ENCODE measurements at regions not wholly inside any gene's neighbourhood (a gene's known extent, or its start where the extent isn't known, plus 50 kb on each side); places are given as distances from the start of the nearest gene placed in this dataset.

DNA sequence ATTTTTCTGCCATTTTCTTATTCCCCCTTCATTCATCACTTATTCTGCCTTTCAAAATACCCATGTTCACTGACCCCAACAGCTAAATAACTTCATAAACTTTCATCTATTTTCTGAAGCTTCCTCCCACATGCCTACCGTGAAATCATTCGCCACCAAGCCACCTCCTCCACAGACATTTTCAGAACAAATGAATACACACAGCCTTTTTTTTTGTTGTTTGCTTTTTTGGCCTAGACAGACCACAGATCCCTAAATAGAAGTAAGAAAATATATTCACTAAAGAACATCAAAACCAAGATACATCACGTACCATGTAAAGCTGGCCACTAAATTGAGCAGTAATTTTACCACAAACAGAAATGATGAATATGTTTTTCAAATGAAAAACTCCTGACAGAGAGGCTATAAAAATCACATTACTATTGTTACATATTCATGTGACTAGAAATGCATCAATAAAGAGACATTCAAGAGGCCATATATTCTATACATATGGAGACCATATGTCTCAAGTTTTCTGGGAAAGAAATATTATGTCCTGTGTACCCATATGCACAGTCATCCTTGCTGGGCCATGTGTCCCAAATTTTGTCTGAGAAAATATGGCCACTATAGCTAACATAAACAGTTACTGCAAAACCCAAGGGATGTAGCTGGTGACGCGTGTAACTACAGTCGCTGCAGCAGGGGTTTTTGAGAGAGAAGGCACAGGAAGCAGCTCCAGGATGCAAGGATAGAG, 200.3 kb downstream of the FBXO15 start:
- Histone ChIP-seq H3K4me1 (peaks cover 51% of the 10 kb centered on the region), H3K4me2 (peak overlapping the region; percentile 59), H3K36me3 (no peaks in the 10 kb centered on the region), H3K27ac (no peak overlapping the region; the same call in 1 of the 2 replicates), H3K9me3 (peaks cover 13% of the 10 kb centered on the region), H3K9ac (no peak overlapping the region), H3K27me3 (no peaks in the 10 kb centered on the region), H3K4me3 (no peak overlapping the region), H4K20me1 (no peaks in the 10 kb centered on the region)
- no peak for TF ChIP-seq Cebpa-rat (IDR thresholded peaks at IDR 0.05)

DNA sequence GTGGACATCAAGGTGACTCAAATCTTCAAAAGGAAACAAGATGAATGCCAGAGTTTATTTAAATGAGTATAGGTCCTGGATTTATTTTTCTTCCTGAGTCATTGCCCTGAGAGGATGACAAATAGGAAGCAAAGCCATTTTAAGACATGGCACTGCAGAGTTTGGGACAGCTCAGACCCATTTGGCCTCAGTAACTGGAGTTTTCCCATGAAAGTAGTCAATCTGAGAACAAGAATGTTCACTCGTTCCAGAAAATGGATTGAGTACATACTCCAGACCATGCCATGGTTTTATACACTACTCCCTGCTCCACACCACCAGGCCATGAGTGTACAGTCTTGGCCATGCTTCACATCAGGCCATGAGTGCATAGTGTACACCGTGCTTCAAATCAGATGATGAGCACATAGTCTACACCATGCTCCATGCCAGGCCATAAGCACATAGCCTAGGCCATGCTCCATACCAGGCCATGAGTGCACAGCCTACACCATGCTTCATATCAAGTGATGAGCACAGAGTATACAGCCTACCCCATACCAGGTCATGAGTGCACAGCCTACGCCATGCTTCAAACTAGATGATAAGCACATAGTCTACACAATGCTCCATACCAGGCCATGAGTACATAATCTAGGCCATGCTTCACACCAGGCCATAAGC, 202.4 kb downstream of the FBXO15 start:
- no peaks in the 10 kb centered on the region for H3K27me3 ChIP-seq
- H3K4me2 ChIP-seq = no peak overlapping the region
- no peaks in the 10 kb centered on the region for H4K20me1 ChIP-seq
- H3K27ac ChIP-seq = no peak overlapping the region
- H3K9ac ChIP-seq = no peak overlapping the region
- no peak overlapping the region for H3K4me3 ChIP-seq
- TF ChIP-seq Cebpa-rat (IDR thresholded peaks at IDR 0.05) = no peak
- H3K4me1 ChIP-seq = peaks cover 36% of the 10 kb centered on the region
- peaks cover 13% of the 10 kb centered on the region for H3K9me3 ChIP-seq
- H3K36me3 ChIP-seq = no peaks in the 10 kb centered on the region

DNA sequence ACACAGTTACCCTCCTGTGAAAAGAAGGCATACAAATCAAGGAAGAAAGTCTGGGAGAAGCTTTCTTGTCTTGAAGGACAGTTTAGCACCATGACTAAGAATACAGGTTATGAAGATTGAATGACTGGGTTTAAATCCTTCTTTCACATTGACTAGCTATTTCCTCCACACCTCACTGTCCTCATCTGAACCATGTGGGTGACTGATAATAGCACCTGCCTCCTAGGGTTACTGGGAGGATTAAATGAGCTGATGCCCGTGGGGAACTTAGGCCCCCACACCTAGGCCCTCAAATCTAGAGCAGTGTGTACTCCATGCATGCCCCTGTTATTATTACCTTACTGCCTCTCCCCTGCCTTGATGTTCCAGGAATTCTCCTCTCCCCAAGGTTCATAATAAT, 202.9 kb downstream of the FBXO15 start:
- Histone ChIP-seq H3K4me2 (no peak overlapping the region), H3K27me3 (no peaks in the 10 kb centered on the region), H3K9me3 (peaks cover 10% of the 10 kb centered on the region), H3K4me3 (no peak overlapping the region), H3K27ac (no peak overlapping the region), H3K9ac (no peak overlapping the region), H3K4me1 (peaks cover 36% of the 10 kb centered on the region), H4K20me1 (no peaks in the 10 kb centered on the region), H3K36me3 (no peaks in the 10 kb centered on the region)
- TF ChIP-seq Cebpa-rat (IDR thresholded peaks at IDR 0.05) = no peak

DNA sequence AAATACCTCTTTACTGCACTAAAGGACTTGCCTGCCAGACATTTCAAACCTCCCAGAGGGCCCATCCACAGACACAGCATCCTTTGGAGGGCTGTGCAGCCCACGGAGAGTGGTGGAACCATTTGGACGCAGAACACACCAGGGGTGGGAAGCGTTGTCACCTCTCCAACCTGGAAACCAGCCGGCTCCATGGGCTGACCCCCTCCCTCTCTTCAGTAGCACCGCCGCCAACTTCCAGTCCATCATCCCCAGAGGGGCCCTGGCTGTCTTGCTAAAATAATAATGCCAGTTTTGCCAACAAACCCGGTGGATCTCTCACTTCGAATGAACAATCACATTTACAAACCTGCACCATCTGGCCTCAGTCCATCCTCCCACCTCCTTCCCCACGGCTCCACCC, 203.9 kb downstream of the FBXO15 start:
- Histone ChIP-seq H3K4me3 (no peak overlapping the region), H3K36me3 (no peaks in the 10 kb centered on the region), H3K4me2 (no peak overlapping the region), H3K9me3 (0 out of 2 replicates have a peak, but pooled peaks cover under 1% of the 10 kb centered on the region), H3K27me3 (no peaks in the 10 kb centered on the region), H3K27ac (no peak overlapping the region), H3K9ac (no peak overlapping the region), H4K20me1 (no peaks in the 10 kb centered on the region), H3K4me1 (peaks cover 30% of the 10 kb centered on the region)
- no peak for TF ChIP-seq Cebpa-rat (IDR thresholded peaks at IDR 0.05)

DNA sequence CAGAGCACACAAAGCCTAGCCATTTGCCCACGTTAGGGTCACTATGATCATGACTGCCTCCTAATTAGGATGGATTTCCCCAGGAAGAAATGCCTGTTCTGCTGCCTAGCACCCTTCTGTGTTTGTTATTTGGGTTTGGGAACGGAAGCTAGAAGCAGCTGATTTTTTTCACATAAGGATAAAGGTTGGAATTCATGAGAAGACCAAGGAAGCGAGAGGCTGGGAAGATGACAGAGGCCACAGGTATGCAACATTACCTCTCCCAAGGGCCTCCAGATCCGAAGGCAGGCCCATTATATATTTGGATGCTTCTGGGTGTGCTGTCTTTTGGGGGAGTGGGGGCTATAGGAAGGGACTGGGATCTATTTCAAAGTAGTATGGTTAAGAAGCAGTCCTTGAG, 204.7 kb downstream of the FBXO15 start:
- Histone ChIP-seq H3K9me3 (no peaks in the 10 kb centered on the region), H3K36me3 (no peaks in the 10 kb centered on the region), H3K4me1 (peaks cover 22% of the 10 kb centered on the region), H4K20me1 (no peaks in the 10 kb centered on the region), H3K4me2 (no peak overlapping the region), H3K9ac (no peak overlapping the region), H3K27ac (no peak overlapping the region), H3K4me3 (no peak overlapping the region), H3K27me3 (no peaks in the 10 kb centered on the region)
- no peak for TF ChIP-seq Cebpa-rat (IDR thresholded peaks at IDR 0.05)

DNA sequence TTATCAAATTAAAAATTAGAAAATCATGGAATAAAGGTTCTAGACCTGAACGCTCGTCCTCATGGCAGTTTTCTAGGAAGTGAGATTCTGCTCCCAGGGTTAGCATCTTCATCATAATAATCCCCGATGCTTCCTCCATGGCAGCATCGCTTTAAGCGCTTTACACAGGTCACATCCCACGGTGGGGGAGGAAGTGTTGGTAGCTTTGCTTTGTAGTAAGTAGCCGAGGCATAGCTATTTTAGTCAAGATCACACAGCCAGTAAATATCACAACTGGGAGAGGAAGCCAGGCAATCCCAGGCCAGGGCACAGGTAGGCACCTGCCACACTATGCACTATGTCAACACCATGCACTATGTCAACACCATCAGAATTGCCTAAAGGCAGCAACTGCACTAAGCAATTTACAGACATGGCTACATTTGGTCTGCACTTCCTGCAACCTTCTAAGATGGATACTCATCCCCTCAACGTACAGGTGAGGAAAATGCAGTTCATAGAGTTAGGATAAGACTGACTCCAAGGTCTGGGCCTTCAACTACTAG, 205.5 kb downstream of the FBXO15 start:
- H3K4me2 ChIP-seq = no peak overlapping the region
- H3K36me3 ChIP-seq = no peaks in the 10 kb centered on the region
- no peaks in the 10 kb centered on the region for H3K9me3 ChIP-seq
- no peak overlapping the region for H3K9ac ChIP-seq
- H3K27me3 ChIP-seq = no peaks in the 10 kb centered on the region
- H4K20me1 ChIP-seq = no peaks in the 10 kb centered on the region
- H3K4me1 ChIP-seq = peaks cover 14% of the 10 kb centered on the region
- H3K4me3 ChIP-seq = no peak overlapping the region
- no peak overlapping the region for H3K27ac ChIP-seq
- no peak for TF ChIP-seq Cebpa-rat (IDR thresholded peaks at IDR 0.05)

DNA sequence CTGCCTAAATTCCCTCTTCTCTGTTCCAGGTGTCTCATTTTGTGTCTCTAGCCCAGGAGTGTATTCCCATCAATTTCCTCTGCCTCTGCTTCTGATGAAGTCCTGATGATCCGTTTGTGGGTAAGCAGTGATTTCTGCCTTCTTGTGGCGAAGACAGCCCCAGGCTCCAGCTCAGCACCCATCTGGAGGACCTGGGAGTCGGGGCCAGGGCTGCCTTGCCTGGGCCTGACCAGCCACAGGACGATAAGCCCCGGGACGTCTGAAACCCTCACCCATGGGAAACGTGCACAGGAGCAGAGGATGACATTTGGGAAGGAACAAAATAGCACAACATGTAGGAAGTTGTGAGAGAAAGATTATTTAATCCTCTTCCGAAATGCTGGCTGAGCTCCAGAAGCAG, 206.9 kb downstream of the FBXO15 start:
- Histone ChIP-seq H3K9ac (no peak overlapping the region), H4K20me1 (no peaks in the 10 kb centered on the region), H3K9me3 (no peaks in the 10 kb centered on the region), H3K36me3 (no peaks in the 10 kb centered on the region), H3K4me1 (peaks cover under 1% of the 10 kb centered on the region; the same call in 1 of the 2 replicates), H3K27ac (no peak overlapping the region), H3K4me2 (no peak overlapping the region), H3K4me3 (no peak overlapping the region), H3K27me3 (no peaks in the 10 kb centered on the region)
- no peak for TF ChIP-seq Cebpa-rat (IDR thresholded peaks at IDR 0.05)

DNA sequence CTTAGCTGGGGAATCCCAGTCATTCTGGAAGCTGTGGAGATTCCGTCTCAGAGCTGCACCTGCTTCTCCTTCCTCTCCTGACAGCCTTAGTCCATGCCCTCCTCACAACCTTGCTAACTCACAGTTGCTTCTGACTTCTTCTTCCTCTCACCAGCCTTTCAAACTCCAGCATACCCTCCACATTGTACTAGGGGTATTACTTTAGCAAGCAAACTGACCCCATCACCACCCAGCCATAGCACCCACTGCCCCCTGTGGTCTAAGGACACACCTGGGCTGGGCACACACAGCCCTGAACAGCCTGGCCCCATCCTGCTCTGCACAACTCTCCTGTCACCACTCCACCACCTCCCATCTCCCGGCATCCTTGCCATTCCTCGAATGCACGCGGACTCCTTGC, 208.2 kb downstream of the FBXO15 start:
- no peak for TF ChIP-seq Cebpa-rat (IDR thresholded peaks at IDR 0.05)
- H3K9ac ChIP-seq = no peak overlapping the region

DNA sequence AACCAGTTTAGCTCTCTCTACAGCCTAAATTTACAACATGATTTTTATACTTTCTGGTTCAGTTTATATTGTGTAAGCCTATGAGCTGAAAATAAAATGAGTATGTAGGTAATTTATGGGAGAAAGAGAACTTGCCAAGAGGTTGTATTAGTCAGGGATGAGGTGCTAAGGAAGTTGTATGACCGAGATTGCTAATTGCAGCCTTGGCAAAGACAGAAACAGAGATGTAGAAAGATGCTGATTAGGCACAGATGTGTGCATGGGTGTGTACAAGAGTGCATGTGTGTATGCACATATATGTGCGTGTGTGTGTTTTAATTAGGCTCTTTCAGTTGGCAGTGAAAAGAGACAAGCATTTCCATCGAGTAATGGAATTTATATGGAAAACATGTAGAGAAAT, 213.9 kb downstream of the FBXO15 start:
- no peaks in the 10 kb centered on the region for H4K20me1 ChIP-seq
- peaks cover 23% of the 10 kb centered on the region for H3K9me3 ChIP-seq
- H3K36me3 ChIP-seq = no peaks in the 10 kb centered on the region
- no peaks in the 10 kb centered on the region for H3K4me1 ChIP-seq
- H3K27ac ChIP-seq = no peak overlapping the region
- no peak overlapping the region for H3K9ac ChIP-seq
- H3K4me2 ChIP-seq = no peak overlapping the region
- TF ChIP-seq Cebpa-rat (IDR thresholded peaks at IDR 0.05) = no peak
- no peaks in the 10 kb centered on the region for H3K27me3 ChIP-seq
- H3K4me3 ChIP-seq = no peak overlapping the region

More for the DNA sequence above, 208.2 kb downstream of the FBXO15 start:
- Histone ChIP-seq H3K4me3 (no peak overlapping the region), H4K20me1 (no peaks in the 10 kb centered on the region), H3K27me3 (no peaks in the 10 kb centered on the region), H3K4me2 (no peak overlapping the region), H3K4me1 (no peaks in the 10 kb centered on the region), H3K9me3 (no peaks in the 10 kb centered on the region), H3K27ac (no peak overlapping the region), H3K36me3 (no peaks in the 10 kb centered on the region)

DNA sequence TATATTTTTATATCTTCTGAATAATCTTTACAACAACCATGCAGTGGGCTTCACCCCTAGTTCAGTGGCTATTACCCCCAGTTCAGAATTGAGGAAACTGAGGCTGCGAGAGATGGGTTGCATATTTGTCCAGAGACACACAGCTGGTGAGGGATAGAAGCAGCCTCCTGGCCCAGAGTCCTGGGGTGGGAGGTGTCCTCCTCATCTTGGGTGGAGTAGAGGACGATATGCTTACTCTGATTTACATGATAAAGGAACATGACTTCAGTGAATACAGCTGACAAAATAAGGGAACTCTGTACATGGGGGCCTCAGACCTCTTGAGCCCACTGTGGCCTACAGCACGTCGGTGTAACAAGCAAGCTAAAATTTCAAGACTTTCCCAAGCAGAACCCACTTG, 214.7 kb downstream of the FBXO15 start:
- Histone ChIP-seq H3K27me3 (no peaks in the 10 kb centered on the region), H4K20me1 (no peaks in the 10 kb centered on the region), H3K36me3 (no peaks in the 10 kb centered on the region), H3K4me2 (no peak overlapping the region), H3K9me3 (peaks cover 23% of the 10 kb centered on the region), H3K4me3 (no peak overlapping the region), H3K9ac (no peak overlapping the region), H3K4me1 (no peaks in the 10 kb centered on the region), H3K27ac (no peak overlapping the region)
- no peak for TF ChIP-seq Cebpa-rat (IDR thresholded peaks at IDR 0.05)
